D721Med (cell line): ENCODE measurements at regions not wholly inside any gene's neighbourhood (a gene's known extent, or its start where the extent isn't known, plus 50 kb on each side); places are given as distances from the start of the nearest gene placed in this dataset.

Experiments used
- DNase-seq: peaks from one replicate; pipeline ENCODE4 v3.0.0; 2011; ENCODE audit warnings: low spot score; ENCODE audit not compliant: insufficient read length
- FAIRE-seq: peaks from 2 replicates; lab custom pipeline; 2011; peaks lifted over from hg19 to GRCh38; lab: Jason Lieb, UNC
- TF ChIP-seq, protein P1 (sequence below): IDR thresholded peaks from 2 replicates; pipeline ENCODE4 v1.5.1; 2012; ENCODE audit warnings: mild to moderate bottlenecking, control low read depth; ENCODE audit not compliant: insufficient read depth; ENCODE audit errors: missing control alignments

DNA sequence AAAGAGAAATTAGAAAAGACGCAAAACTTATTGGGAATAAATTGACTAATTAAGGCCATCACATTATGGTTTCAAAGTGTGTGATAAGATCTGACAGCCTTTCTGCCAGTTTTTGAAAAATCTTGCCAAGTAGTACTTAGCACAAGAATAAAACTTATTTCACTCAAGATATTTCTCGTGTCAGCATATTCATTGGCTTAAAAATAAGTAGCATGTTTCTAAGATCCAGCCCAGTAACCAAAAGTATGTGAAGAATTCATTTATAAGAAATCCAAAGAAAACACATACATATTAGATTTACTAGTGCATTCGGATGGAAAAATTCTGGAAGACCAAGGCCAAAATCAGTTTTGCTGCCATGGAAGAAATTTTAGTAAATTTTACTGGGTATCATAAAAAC lies 1135.0 kb downstream of the GALC start:
- FAIRE-seq (no peak), DNase-seq (no peak)
- TF ChIP-seq, protein P1, sequence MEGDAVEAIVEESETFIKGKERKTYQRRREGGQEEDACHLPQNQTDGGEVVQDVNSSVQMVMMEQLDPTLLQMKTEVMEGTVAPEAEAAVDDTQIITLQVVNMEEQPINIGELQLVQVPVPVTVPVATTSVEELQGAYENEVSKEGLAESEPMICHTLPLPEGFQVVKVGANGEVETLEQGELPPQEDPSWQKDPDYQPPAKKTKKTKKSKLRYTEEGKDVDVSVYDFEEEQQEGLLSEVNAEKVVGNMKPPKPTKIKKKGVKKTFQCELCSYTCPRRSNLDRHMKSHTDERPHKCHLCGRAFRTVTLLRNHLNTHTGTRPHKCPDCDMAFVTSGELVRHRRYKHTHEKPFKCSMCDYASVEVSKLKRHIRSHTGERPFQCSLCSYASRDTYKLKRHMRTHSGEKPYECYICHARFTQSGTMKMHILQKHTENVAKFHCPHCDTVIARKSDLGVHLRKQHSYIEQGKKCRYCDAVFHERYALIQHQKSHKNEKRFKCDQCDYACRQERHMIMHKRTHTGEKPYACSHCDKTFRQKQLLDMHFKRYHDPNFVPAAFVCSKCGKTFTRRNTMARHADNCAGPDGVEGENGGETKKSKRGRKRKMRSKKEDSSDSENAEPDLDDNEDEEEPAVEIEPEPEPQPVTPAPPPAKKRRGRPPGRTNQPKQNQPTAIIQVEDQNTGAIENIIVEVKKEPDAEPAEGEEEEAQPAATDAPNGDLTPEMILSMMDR, result no peak

DNA sequence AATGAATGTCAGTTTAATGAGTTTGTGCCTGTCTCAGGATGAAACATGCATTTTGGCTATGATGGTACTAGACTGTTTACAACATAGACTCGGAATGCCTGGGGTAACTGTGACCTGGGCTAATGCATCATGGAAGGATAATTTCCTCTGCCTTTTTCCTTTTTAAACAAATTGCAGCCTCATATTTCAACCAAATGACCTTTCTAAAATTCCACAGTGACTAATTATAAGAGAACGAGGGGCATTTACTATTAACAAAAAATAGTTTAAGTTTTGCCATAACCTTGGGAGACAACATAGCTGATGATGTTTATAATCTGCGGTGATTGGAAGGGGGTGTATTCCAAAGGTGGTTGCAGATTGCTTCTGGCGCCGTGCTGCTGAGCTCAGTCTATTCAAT lies 1140.5 kb downstream of the GALC start:
- TF ChIP-seq, protein P1, result no peak
- FAIRE-seq (no peak), DNase-seq (no peak)

DNA sequence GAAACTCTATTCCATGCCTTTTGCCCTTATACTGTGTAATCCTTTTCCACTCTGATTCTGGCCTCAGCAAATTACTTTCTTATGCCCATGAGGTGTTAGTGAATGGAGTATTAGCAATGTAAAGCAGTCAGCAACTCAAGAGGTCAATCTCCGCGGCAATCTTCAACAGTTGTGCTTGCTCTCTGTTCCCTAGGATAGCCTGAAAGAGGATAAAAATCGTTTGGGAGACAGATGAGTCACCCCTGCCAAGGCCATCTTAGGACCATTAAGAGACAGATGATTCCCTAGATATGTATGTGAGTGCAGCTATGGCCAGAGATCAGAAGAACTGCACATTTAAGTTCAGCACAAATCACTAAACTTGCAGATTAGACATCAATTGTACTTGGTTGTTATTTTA lies 1145.8 kb downstream of the GALC start:
- TF ChIP-seq, protein P1, result no peak
- DNase-seq (no peak), FAIRE-seq (no peak)

DNA sequence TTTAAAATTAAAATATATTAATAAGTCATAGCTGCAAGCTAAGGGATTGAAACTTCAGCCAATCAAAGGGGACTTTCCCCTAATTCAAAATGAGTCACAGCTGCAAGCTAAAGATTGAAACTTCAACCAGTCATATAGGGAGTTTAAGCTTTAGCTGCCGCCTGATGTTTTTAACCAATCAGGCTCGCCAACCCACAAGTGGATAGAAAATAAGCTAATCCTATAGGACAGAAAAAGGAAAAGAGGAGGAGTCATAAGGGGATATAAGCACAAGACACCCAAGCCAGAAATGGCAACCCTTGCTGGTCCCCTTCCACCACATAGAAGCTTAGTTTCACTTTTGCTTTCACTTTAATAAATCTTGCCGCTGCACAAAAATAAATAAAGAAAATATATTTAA lies 1154.6 kb downstream of the GALC start:
- TF ChIP-seq, protein P1, result no peak
- FAIRE-seq (no peak), DNase-seq (no peak)

DNA sequence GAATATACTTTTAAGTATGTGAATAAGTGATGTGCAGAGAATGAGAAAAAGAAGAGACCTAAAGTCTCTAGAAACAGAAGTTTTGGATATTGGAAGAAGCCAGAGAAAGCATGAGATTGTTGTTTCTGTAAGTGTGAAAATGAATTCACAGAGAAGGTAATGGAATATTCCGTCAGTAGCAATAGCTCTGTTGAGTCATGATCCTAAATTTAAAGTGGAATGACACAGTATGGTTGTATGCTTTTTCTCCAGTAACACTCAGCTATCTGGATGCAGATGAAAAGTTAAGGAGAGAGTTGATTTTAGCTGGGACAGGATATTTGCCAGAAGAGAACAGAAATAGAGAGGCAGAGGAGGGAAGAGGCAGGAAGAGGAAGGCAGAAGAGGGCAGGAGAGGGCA lies 1166.3 kb downstream of the GALC start:
- TF ChIP-seq, protein P1, result no peak
- no peak for DNase-seq
- FAIRE-seq, result no peak

DNA sequence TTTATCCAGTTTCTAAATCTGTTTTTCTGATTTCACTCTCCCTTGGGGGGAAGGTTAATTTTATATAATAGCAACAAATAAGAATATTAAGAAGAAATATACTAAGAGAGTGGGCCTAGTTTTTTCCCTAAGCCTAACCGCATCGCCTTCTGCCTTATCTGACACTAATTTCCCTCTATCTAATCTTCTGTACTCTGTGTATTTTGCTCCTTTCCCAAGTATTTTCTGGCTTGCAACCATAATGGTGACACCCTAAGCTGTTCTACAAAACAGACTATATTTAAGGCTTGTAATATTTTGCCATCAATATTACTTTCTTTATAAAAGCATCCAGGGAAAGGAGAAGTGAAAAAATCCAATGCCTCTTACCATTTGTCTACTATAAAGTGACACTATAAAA lies 1168.8 kb downstream of the GALC start:
- TF ChIP-seq, protein P1, result no peak
- DNase-seq (no peak), FAIRE-seq (no peak)

DNA sequence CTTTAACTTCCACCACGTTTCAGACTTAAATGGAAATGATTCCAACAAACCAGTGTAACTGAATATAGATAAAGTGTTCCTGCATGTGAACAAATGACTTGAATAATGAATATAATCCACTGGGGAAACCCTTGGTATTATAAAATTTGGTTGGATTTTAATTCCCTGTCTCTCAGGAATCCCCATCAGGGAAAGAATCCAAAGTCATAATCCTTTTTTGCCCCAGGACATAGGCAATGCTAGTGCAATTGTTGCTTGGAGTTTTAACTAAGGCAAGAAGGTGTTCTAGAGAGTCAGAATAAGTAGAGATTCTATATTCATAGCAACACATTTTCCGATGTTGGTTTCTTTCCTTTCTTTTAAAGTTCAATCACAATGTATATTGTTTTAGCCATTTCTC lies 1169.4 kb downstream of the GALC start:
- DNase-seq (no peak), FAIRE-seq (no peak)
- TF ChIP-seq, protein P1, result no peak
